RWPE2 (cell line): ENCODE measurements at regions not wholly inside any gene's neighbourhood (a gene's known extent, or its start where the extent isn't known, plus 50 kb on each side); places are given as distances from the start of the nearest gene placed in this dataset.

Source experiments
- ATAC-seq: fragments of 200-7000 bp; cut with Tn5 transposase; 3 replicates; pipeline ENCODE4 v1.9.1; 2021; ENCODE audit warnings: low read depth
- DNase-seq: peaks from one replicate; pipeline ENCODE4 v3.0.0-alpha.2; 2020; ENCODE audit warnings: low spot score
- H3K27ac ChIP-seq: fragments of 450-650 bp; 2 replicates; pipeline ENCODE4 v1.5.1; 2017; ENCODE audit warnings: mild to moderate bottlenecking; ENCODE audit not compliant: poor library complexity, severe bottlenecking
- H3K27me3 ChIP-seq: fragments of 250-450 bp; sonication (Bioruptor Pico); 2 replicates; pipeline ENCODE4 v1.5.1; 2021; ENCODE audit warnings: mild to moderate bottlenecking, moderate library complexity; ENCODE audit not compliant: insufficient read depth, poor library complexity, severe bottlenecking
- H3K36me3 ChIP-seq: fragments of 250-450 bp; sonication (Bioruptor Pico); 2 replicates; pipeline ENCODE4 v1.5.1; 2020; ENCODE audit warnings: low read depth, mild to moderate bottlenecking, moderate library complexity
- H3K4me1 ChIP-seq: fragments of 250-450 bp; sonication (Bioruptor Pico); 2 replicates; pipeline ENCODE4 v1.5.1; 2021; ENCODE audit warnings: mild to moderate bottlenecking, moderate library complexity; ENCODE audit not compliant: insufficient read depth, poor library complexity, severe bottlenecking
- H3K4me3 ChIP-seq: fragments of 250-450 bp; sonication (Bioruptor Pico); 2 replicates; pipeline ENCODE4 v1.5.1; 2021; ENCODE audit warnings: mild to moderate bottlenecking, moderate library complexity; ENCODE audit not compliant: severe bottlenecking
- H3K9me3 ChIP-seq: fragments of 250-450 bp; sonication (Bioruptor Pico); 2 replicates; pipeline ENCODE4 v1.5.1; 2021; ENCODE audit warnings: mild to moderate bottlenecking, moderate library complexity; ENCODE audit not compliant: severe bottlenecking
- TF ChIP-seq, protein P1 (sequence below): fragments of 450-650 bp; IDR thresholded peaks from one replicate; pipeline ENCODE4 v1.5.1; 2017; ENCODE audit warnings: mild to moderate bottlenecking, moderate library complexity; ENCODE audit not compliant: poor library complexity, severe bottlenecking

GRCh38 chr22:17269224-17269606 is 50.0 kb upstream of the ADA2 start:
- Histone ChIP-seq H3K4me1 (no peaks in the 10 kb centered on the region), H3K9me3 (no peaks in the 10 kb centered on the region), H3K36me3 (no peaks in the 10 kb centered on the region), H3K4me3 (no peak overlapping the region), H3K27ac (no peak overlapping the region), H3K27me3 (no peaks in the 10 kb centered on the region)
- no peak for ATAC-seq
- TF ChIP-seq, protein P1, sequence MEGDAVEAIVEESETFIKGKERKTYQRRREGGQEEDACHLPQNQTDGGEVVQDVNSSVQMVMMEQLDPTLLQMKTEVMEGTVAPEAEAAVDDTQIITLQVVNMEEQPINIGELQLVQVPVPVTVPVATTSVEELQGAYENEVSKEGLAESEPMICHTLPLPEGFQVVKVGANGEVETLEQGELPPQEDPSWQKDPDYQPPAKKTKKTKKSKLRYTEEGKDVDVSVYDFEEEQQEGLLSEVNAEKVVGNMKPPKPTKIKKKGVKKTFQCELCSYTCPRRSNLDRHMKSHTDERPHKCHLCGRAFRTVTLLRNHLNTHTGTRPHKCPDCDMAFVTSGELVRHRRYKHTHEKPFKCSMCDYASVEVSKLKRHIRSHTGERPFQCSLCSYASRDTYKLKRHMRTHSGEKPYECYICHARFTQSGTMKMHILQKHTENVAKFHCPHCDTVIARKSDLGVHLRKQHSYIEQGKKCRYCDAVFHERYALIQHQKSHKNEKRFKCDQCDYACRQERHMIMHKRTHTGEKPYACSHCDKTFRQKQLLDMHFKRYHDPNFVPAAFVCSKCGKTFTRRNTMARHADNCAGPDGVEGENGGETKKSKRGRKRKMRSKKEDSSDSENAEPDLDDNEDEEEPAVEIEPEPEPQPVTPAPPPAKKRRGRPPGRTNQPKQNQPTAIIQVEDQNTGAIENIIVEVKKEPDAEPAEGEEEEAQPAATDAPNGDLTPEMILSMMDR, result no peak
- DNase-seq, result no peak
